Stromal cell of bone marrow (primary cell): ENCODE measurements at regions not wholly inside any gene's neighbourhood (a gene's known extent, or its start where the extent isn't known, plus 50 kb on each side); places are given as distances from the start of the nearest gene placed in this dataset.
"Not testable (repeated sequence)": the region's sequence is repeated elsewhere in the genome, so short reads cannot be mapped to it uniquely, and the experiment has no call there.

Experiments used
- DNase-seq: peaks from one replicate; pipeline ENCODE4 v3.0.0-alpha.2; 2012; ENCODE audit warnings: low read depth

- not testable (repeated sequence) for DNase-seq
These were observed 352.0 kb downstream of the OR4F29 start for GRCh38 chr1:99481-99880.

GRCh38 chr1:98811-99210 is 352.7 kb downstream of the OR4F29 start:
- not testable (repeated sequence) for DNase-seq

- not testable (repeated sequence) for DNase-seq
These were observed 360.2 kb downstream of the OR4F29 start for GRCh38 chr1:91279-91678.

DNA sequence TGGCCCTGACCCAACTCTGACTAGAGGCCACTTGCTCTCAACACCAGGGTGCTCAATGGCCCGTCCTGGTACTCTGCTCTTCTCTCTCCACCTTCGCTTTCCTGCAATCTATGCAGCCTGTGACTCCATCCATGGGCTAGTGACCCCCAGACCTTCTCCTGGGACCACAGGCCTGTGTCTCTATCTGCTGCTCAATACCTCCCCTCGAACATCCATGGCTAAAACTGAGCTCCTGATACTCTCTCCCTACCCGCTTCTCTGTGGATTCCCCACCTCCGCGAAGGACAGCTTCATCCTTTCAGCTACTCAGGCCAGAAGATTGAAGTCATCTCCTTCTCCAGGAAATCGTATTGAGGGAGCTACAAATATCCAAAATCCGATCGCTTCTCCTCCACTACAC is 363.4 kb downstream of the OR4F29 start:
- DNase-seq: not testable (repeated sequence)

GRCh38 chr1:79152-79551 is 372.3 kb downstream of the OR4F29 start:
- not testable (repeated sequence) for DNase-seq

GRCh38 chr1:65119-65518 is 386.4 kb downstream of the OR4F29 start, which contains the start of gene OR4F5:
Gene OR4F5 (plus strand): TSS chr1:65419.
- DNase-seq: not testable (repeated sequence)

- not testable (repeated sequence) for DNase-seq
These were observed 395.4 kb downstream of the OR4F29 start for GRCh38 chr1:56014-56531.

GRCh38 chr1:53182-53581 is 398.3 kb downstream of the OR4F29 start:
- not testable (repeated sequence) for DNase-seq

DNA sequence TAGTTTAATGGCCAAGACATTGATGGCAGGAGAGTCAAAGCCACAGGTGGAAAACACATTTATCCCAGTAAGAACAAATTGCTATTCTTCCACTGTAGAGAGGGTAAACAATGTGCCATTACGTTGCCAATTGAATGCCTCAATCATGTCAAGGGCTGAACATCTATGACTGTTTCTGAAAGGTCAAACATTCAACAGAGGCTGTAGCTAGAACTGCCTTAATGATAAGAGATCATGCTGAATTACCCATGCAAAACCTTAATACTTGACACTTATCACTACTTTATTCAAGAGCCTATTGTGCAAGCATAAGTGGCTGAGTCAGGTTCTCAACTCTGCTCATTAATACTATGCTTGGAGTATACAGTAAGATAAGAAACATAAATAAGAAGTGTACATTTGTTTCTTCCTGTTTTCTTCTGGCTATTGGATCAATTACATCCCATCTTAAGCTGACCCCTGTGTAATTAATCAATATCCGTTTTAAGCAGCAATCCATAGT is 409.5 kb downstream of the OR4F29 start:
- not testable (repeated sequence) for DNase-seq

DNA sequence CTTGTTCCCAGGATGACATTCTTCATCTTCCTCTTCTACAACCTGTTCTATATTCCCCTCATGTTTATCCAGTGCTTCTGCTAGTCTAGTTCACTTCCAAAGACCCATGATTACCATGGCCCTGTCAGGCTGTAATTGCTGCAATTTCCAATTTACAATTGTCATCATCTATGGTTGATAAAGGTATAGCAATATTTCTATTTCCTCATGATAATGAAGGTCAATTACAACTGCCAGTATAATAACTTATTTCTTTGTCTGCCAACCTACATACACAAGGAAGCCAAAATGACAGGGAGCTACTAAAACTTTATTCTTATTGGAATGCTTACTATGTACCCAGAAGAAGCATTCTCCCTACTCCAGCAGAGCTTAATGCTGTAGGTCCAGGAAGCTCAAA is 410.3 kb downstream of the OR4F29 start:
- not testable (repeated sequence) for DNase-seq

DNA sequence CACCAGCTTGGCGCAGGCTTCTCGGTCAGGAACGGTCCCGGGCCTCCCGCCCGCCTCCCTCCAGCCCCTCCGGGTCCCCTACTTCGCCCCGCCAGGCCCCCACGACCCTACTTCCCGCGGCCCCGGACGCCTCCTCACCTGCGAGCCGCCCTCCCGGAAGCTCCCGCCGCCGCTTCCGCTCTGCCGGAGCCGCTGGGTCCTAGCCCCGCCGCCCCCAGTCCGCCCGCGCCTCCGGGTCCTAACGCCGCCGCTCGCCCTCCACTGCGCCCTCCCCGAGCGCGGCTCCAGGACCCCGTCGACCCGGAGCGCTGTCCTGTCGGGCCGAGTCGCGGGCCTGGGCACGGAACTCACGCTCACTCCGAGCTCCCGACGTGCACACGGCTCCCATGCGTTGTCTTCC is 422.3 kb downstream of the OR4F29 start:
- DNase-seq: not testable (repeated sequence)

GRCh38 chr1:17298-17697 is 434.2 kb downstream of the OR4F29 start:
- not testable (repeated sequence) for DNase-seq

DNA sequence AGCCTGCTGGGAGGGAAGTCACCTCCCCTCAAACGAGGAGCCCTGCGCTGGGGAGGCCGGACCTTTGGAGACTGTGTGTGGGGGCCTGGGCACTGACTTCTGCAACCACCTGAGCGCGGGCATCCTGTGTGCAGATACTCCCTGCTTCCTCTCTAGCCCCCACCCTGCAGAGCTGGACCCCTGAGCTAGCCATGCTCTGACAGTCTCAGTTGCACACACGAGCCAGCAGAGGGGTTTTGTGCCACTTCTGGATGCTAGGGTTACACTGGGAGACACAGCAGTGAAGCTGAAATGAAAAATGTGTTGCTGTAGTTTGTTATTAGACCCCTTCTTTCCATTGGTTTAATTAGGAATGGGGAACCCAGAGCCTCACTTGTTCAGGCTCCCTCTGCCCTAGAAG is 435.5 kb downstream of the OR4F29 start:
- DNase-seq: not testable (repeated sequence)

GRCh38 chr1:9941-10717 is 441.3 kb downstream of the OR4F29 start:
- DNase-seq: not testable (repeated sequence)
